ENCODE measurements at regions not wholly inside any gene's neighbourhood (a gene's known extent, or its start where the extent isn't known, plus 50 kb on each side); places are given as distances from the start of the nearest gene placed in this dataset.
"Not testable (repeated sequence)": the region's sequence is repeated elsewhere in the genome, so short reads cannot be mapped to it uniquely, and the experiment has no call there.

GRCh38 chr12:85425926-85426325, 145.9 kb downstream of the ALX1 start:
- DNase-seq = no peak

- DNase-seq = not testable (repeated sequence)
Observed at GRCh38 chr12:85433148-85433547, 153.1 kb downstream of the ALX1 start.

- DNase-seq = no peak
Observed at GRCh38 chr12:85440271-85440670, 160.3 kb downstream of the ALX1 start.

GRCh38 chr12:85441025-85441424, 161.0 kb downstream of the ALX1 start:
- no peak for DNase-seq

- peak in 1 of 2 experiments; percentile 5 for DNase-seq
Observed at GRCh38 chr12:85441741-85442140, 161.7 kb downstream of the ALX1 start.

- DNase-seq = no peak
Observed at GRCh38 chr12:85445060-85445938, 165.3 kb downstream of the ALX1 start.

GRCh38 chr12:85448031-85448430, 168.0 kb downstream of the ALX1 start:
- no peak for DNase-seq

- peak; percentile 28 to 52 for DNase-seq
Observed at GRCh38 chr12:85448548-85449139, 168.6 kb downstream of the ALX1 start.

GRCh38 chr12:85457016-85457415, 177.0 kb downstream of the ALX1 start:
- no peak for DNase-seq

- DNase-seq = no peak
Observed at GRCh38 chr12:85461127-85461526, 181.1 kb downstream of the ALX1 start.

GRCh38 chr12:85462888-85463287, 182.9 kb downstream of the ALX1 start:
- DNase-seq = peak in 1 of 2 experiments; percentile 13

GRCh38 chr12:85466890-85467289, 186.9 kb downstream of the ALX1 start:
- no peak for DNase-seq

GRCh38 chr12:85468356-85469157, 188.5 kb downstream of the ALX1 start:
- DNase-seq = peak; percentile 70 to 82

- peak; percentile 37 to 38 for DNase-seq
Observed at GRCh38 chr12:85469158-85470086, 189.4 kb downstream of the ALX1 start.

GRCh38 chr12:85475277-85475676, 195.3 kb downstream of the ALX1 start:
- not testable (repeated sequence) for DNase-seq

- no peak for DNase-seq
Observed at GRCh38 chr12:85476756-85477155, 196.7 kb downstream of the ALX1 start.

GRCh38 chr12:85484387-85484786, 204.4 kb downstream of the ALX1 start:
- no peak for DNase-seq

- no peak for DNase-seq
Observed at GRCh38 chr12:85489194-85489593, 209.2 kb downstream of the ALX1 start.

- no peak for DNase-seq
Observed at GRCh38 chr12:85504164-85504563, 224.1 kb downstream of the ALX1 start.

GRCh38 chr12:85504624-85505023, 224.6 kb downstream of the ALX1 start:
- DNase-seq = no peak

GRCh38 chr12:85507456-85507855, 227.4 kb downstream of the ALX1 start:
- DNase-seq = no peak
